ENCODE measurements at regions not wholly inside any gene's neighbourhood (a gene's known extent, or its start where the extent isn't known, plus 50 kb on each side); places are given as distances from the start of the nearest gene placed in this dataset.

GRCh38 chr4:137266511-137266910, 265.8 kb downstream of the PCDH18 start:
- Mint-ChIP-seq H3K27ac (no peak overlapping the region), H3K4me3 (no peak overlapping the region), H3K27me3 (no peaks in the 10 kb centered on the region), H3K4me1 (ENCODE audit: low read depth in 2 of 2) (no peaks in the 10 kb centered on the region), H3K9me3 (peaks cover 4 to 10% of the 10 kb centered on the region in 2 donors), H3K36me3 (ENCODE audit: insufficient read depth) (no peaks in the 10 kb centered on the region)
- ATAC-seq (replicated peaks) = no peak
- no peak for DNase-seq

- Mint-ChIP-seq H3K4me3 (no peak overlapping the region), H3K36me3 (ENCODE audit: insufficient read depth) (no peaks in the 10 kb centered on the region), H3K4me1 (ENCODE audit: low read depth in 2 of 2) (no peaks in the 10 kb centered on the region)
Measured at GRCh38 chr4:137263206-137263605, 269.1 kb downstream of the PCDH18 start.

GRCh38 chr4:137253949-137254348, 278.3 kb downstream of the PCDH18 start:
- Mint-ChIP-seq H3K27ac (no peak overlapping the region), H3K27me3 (no peaks in the 10 kb centered on the region), H3K9me3 (peaks cover 0 to 4% of the 10 kb centered on the region in 2 donors), H3K36me3 (ENCODE audit: insufficient read depth) (no peaks in the 10 kb centered on the region), H3K4me1 (ENCODE audit: low read depth in 2 of 2) (no peaks in the 10 kb centered on the region), H3K4me3 (no peak overlapping the region)
- DNase-seq (no peak), ATAC-seq (replicated peaks) (no peak)

More at GRCh38 chr4:137263206-137263605, 269.1 kb downstream of the PCDH18 start:
- Mint-ChIP-seq H3K27me3 (no peaks in the 10 kb centered on the region), H3K27ac (no peak overlapping the region), H3K9me3 (peaks cover 4 to 10% of the 10 kb centered on the region in 2 donors)
- ATAC-seq (replicated peaks) (no peak), DNase-seq (no peak)

GRCh38 chr4:137249112-137249511, 283.2 kb downstream of the PCDH18 start:
- H3K36me3 Mint-ChIP-seq (ENCODE audit: insufficient read depth) = no peaks in the 10 kb centered on the region
- no peak overlapping the region for H3K27ac Mint-ChIP-seq
- no peak for DNase-seq
- no peaks in the 10 kb centered on the region for H3K4me1 Mint-ChIP-seq (ENCODE audit: low read depth in 2 of 2)
- H3K27me3 Mint-ChIP-seq = no peaks in the 10 kb centered on the region
- H3K4me3 Mint-ChIP-seq = no peak overlapping the region
- H3K9me3 Mint-ChIP-seq = peaks cover 0 to 9% of the 10 kb centered on the region in 2 donors
- ATAC-seq (replicated peaks) = no peak

- no peak for ATAC-seq (replicated peaks)
- no peaks in the 10 kb centered on the region for H3K36me3 Mint-ChIP-seq (ENCODE audit: insufficient read depth)
- peaks cover 9 to 18% of the 10 kb centered on the region in 2 donors for H3K9me3 Mint-ChIP-seq
Measured at GRCh38 chr4:137238456-137239162, 293.7 kb downstream of the PCDH18 start.

GRCh38 chr4:137226900-137227299, 305.4 kb downstream of the PCDH18 start:
- Mint-ChIP-seq H3K36me3 (ENCODE audit: insufficient read depth) (no peaks in the 10 kb centered on the region), H3K4me3 (no peak overlapping the region), H3K27me3 (no peaks in the 10 kb centered on the region), H3K4me1 (ENCODE audit: low read depth in 2 of 2) (no peaks in the 10 kb centered on the region), H3K9me3 (peaks cover 0 to under 1% of the 10 kb centered on the region in 2 donors), H3K27ac (no peak overlapping the region)
- DNase-seq (no peak), ATAC-seq (replicated peaks) (no peak)

More at GRCh38 chr4:137238456-137239162, 293.7 kb downstream of the PCDH18 start:
- H3K27ac Mint-ChIP-seq = no peak overlapping the region
- no peaks in the 10 kb centered on the region for H3K4me1 Mint-ChIP-seq (ENCODE audit: low read depth in 2 of 2)
- H3K27me3 Mint-ChIP-seq = no peaks in the 10 kb centered on the region
- no peak overlapping the region for H3K4me3 Mint-ChIP-seq
- DNase-seq = no peak

GRCh38 chr4:137226221-137226620, 306.1 kb downstream of the PCDH18 start:
- Mint-ChIP-seq H3K9me3 (peaks cover 0 to 3% of the 10 kb centered on the region in 2 donors), H3K36me3 (ENCODE audit: insufficient read depth) (no peaks in the 10 kb centered on the region), H3K4me1 (ENCODE audit: low read depth in 2 of 2) (no peaks in the 10 kb centered on the region), H3K27me3 (no peaks in the 10 kb centered on the region), H3K27ac (no peak overlapping the region), H3K4me3 (no peak overlapping the region)
- ATAC-seq (replicated peaks) (no peak), DNase-seq (no peak)

GRCh38 chr4:137213372-137214173, 318.7 kb downstream of the PCDH18 start:
- no peak overlapping the region for H3K27ac Mint-ChIP-seq
- no peaks in the 10 kb centered on the region for H3K36me3 Mint-ChIP-seq (ENCODE audit: insufficient read depth)
- ATAC-seq (replicated peaks) (no peak), DNase-seq (no peak)
- H3K4me3 Mint-ChIP-seq = no peak overlapping the region
- H3K27me3 Mint-ChIP-seq = no peaks in the 10 kb centered on the region
- H3K4me1 Mint-ChIP-seq (ENCODE audit: low read depth in 2 of 2) = no peaks in the 10 kb centered on the region
- peaks cover 10 to 20% of the 10 kb centered on the region in 2 donors for H3K9me3 Mint-ChIP-seq

- ATAC-seq (replicated peaks) (no peak), DNase-seq (no peak)
- H3K4me3 Mint-ChIP-seq = no peak overlapping the region
- H3K27me3 Mint-ChIP-seq = no peaks in the 10 kb centered on the region
- no peaks in the 10 kb centered on the region for H3K4me1 Mint-ChIP-seq (ENCODE audit: low read depth in 2 of 2)
- H3K9me3 Mint-ChIP-seq = peaks cover 10 to 20% of the 10 kb centered on the region in 2 donors
- H3K36me3 Mint-ChIP-seq (ENCODE audit: insufficient read depth) = no peaks in the 10 kb centered on the region
- H3K27ac Mint-ChIP-seq = no peak overlapping the region
Measured at GRCh38 chr4:137212601-137213000, 319.7 kb downstream of the PCDH18 start.

GRCh38 chr4:137209240-137209639, 323.1 kb downstream of the PCDH18 start:
- Mint-ChIP-seq H3K27ac (no peak overlapping the region), H3K27me3 (no peaks in the 10 kb centered on the region), H3K4me3 (no peak overlapping the region), H3K4me1 (ENCODE audit: low read depth in 2 of 2) (no peaks in the 10 kb centered on the region), H3K9me3 (peaks cover 9 to 19% of the 10 kb centered on the region in 2 donors), H3K36me3 (ENCODE audit: insufficient read depth) (no peaks in the 10 kb centered on the region)
- ATAC-seq (replicated peaks) = no peak
- DNase-seq = no peak

- H3K4me3 Mint-ChIP-seq = no peak overlapping the region
- H3K4me1 Mint-ChIP-seq (ENCODE audit: low read depth in 2 of 2) = no peaks in the 10 kb centered on the region
- H3K27me3 Mint-ChIP-seq = no peaks in the 10 kb centered on the region
- DNase-seq (no peak), ATAC-seq (replicated peaks) (no peak)
- peaks cover 0 to 6% of the 10 kb centered on the region in 2 donors for H3K9me3 Mint-ChIP-seq
- H3K27ac Mint-ChIP-seq = no peak overlapping the region
- H3K36me3 Mint-ChIP-seq (ENCODE audit: insufficient read depth) = no peaks in the 10 kb centered on the region
Measured at GRCh38 chr4:137206781-137207180, 325.5 kb downstream of the PCDH18 start.

GRCh38 chr4:137203601-137204000, 328.7 kb downstream of the PCDH18 start:
- Mint-ChIP-seq H3K27me3 (no peaks in the 10 kb centered on the region), H3K27ac (no peak overlapping the region), H3K4me3 (no peak overlapping the region), H3K9me3 (peaks cover 0 to 2% of the 10 kb centered on the region in 2 donors), H3K4me1 (ENCODE audit: low read depth in 2 of 2) (no peaks in the 10 kb centered on the region), H3K36me3 (ENCODE audit: insufficient read depth) (no peaks in the 10 kb centered on the region)
- ATAC-seq (replicated peaks) (no peak), DNase-seq (no peak)

GRCh38 chr4:137200322-137200721, 332.0 kb downstream of the PCDH18 start:
- Mint-ChIP-seq H3K4me3 (no peak overlapping the region), H3K9me3 (peaks cover 0 to 2% of the 10 kb centered on the region in 2 donors), H3K4me1 (ENCODE audit: low read depth in 2 of 2) (no peaks in the 10 kb centered on the region), H3K27me3 (no peaks in the 10 kb centered on the region), H3K27ac (no peak overlapping the region), H3K36me3 (ENCODE audit: insufficient read depth) (no peaks in the 10 kb centered on the region)
- DNase-seq (no peak), ATAC-seq (replicated peaks) (no peak)

- H3K4me1 Mint-ChIP-seq (ENCODE audit: low read depth in 2 of 2) = no peaks in the 10 kb centered on the region
- peaks cover 0 to 2% of the 10 kb centered on the region in 2 donors for H3K9me3 Mint-ChIP-seq
- no peak overlapping the region for H3K4me3 Mint-ChIP-seq
- no peak for DNase-seq
- no peaks in the 10 kb centered on the region for H3K36me3 Mint-ChIP-seq (ENCODE audit: insufficient read depth)
- ATAC-seq (replicated peaks) = no peak
- H3K27me3 Mint-ChIP-seq = no peaks in the 10 kb centered on the region
- no peak overlapping the region for H3K27ac Mint-ChIP-seq
Measured at GRCh38 chr4:137198791-137199190, 333.5 kb downstream of the PCDH18 start.
